GM12878 (cell line): ENCODE measurements at regions not wholly inside any gene's neighbourhood (a gene's known extent, or its start where the extent isn't known, plus 50 kb on each side); places are given as distances from the start of the nearest gene placed in this dataset. TPM values are rescaled to one million over a fixed set of nuclear protein-coding genes. Genes with fewer than 3 reads are reported as not detected.

Experiments
- ATAC-seq: fragments of 200-7000 bp; cut with Tn5 transposase; 3 replicates; pipeline ENCODE4 v1.9.1; 2020; ENCODE audit warnings: mild to moderate bottlenecking, moderate library complexity
- BruUV-seq: library from RNA; stranded (reverse); fragments of 400-500 nt; replicated peaks from 2 replicates; lab custom pipeline; 2021; lab: Mats Ljungman, UMichigan
- CTCF ChIA-PET: fragments of 300-600 bp; sonication (Branson Sonifier 250); formaldehyde crosslinking; extraction: SDS; loops from one replicate; lab custom pipeline; 2021; ENCODE audit warnings: inconsistent platforms; lab: Yijun Ruan, JAX
- POLR2A ChIA-PET: fragments of 350-600 bp; formaldehyde crosslinking; extraction: SDS; loops from one replicate; lab custom pipeline; 2021; ENCODE audit warnings: inconsistent platforms; lab: Charles Lee
- RAD21 ChIA-PET: fragments of 300-600 bp; sonication (Branson Sonifier 250); formaldehyde crosslinking; loops from one replicate; lab custom pipeline; 2023; ENCODE audit warnings: antibody characterized with exemption; ENCODE audit not compliant: unreplicated experiment; lab: Charles Lee
- SMC1A ChIA-PET: fragments of 300-600 bp; sonication (Branson Sonifier 250); formaldehyde crosslinking; loops from one replicate; lab custom pipeline; 2023; ENCODE audit not compliant: unreplicated experiment, uncharacterized antibody; lab: Charles Lee
- DNase-seq: peaks from one replicate; pipeline ENCODE4 v3.0.0-alpha.2; 2011; ENCODE audit warnings: low read depth, low spot score
- FAIRE-seq: peaks from 3 replicates; lab custom pipeline; 2011; peaks lifted over from hg19 to GRCh38; lab: Jason Lieb, UNC
- H2AFZ ChIP-seq: 2 replicates; pipeline ENCODE4 v1.6.0; 2011; ENCODE audit warnings: low read depth, low read length, control low read depth; ENCODE audit not compliant: control insufficient read depth
- H3K27ac ChIP-seq: 2 replicates; pipeline ENCODE4 v1.5.1; 2011; ENCODE audit warnings: control low read depth; ENCODE audit not compliant: control insufficient read depth, insufficient read depth
- H3K27me3 ChIP-seq, 2 experiments: replicated peaks in 1 of 2; 2 replicates each; pipeline versions ENCODE4 v1.6.0 to v1.6.1; 2011; ENCODE audit warnings: low read length in 1 of 2; ENCODE audit not compliant: control insufficient read depth in 2 of 2, insufficient read depth in 2 of 2
- H3K36me3 ChIP-seq, 2 experiments: 2 replicates each; pipeline ENCODE4 v1.5.1; 2011; ENCODE audit warnings: low read length in 1 of 2; ENCODE audit not compliant: control insufficient read depth in 2 of 2, insufficient read depth in 2 of 2
- H3K4me1 ChIP-seq: 2 replicates; pipeline ENCODE4 v1.6.1; 2011; ENCODE audit warnings: mild to moderate bottlenecking, low read length, moderate library complexity, mixed read lengths; ENCODE audit not compliant: control insufficient read depth, insufficient read depth
- H3K4me2 ChIP-seq: 2 replicates; pipeline ENCODE4 v1.6.0; 2011; ENCODE audit warnings: control low read depth; ENCODE audit not compliant: control insufficient read depth, insufficient read depth
- H3K4me3 ChIP-seq: fragments of 200-600 bp; sonication (generic); 2 replicates; pipeline ENCODE4 v1.5.1; 2016
- H3K79me2 ChIP-seq: 2 replicates; pipeline ENCODE4 v1.6.0; 2011; ENCODE audit warnings: low read length; ENCODE audit not compliant: control insufficient read depth, insufficient read depth
- H3K9ac ChIP-seq: 2 replicates; pipeline ENCODE4 v1.8.0; 2011; ENCODE audit warnings: low read length, control low read depth, mixed read lengths; ENCODE audit not compliant: control insufficient read depth, insufficient read depth
- H3K9me3 ChIP-seq: replicated peaks from 3 replicates; pipeline ENCODE4 v1.5.1; 2011; ENCODE audit warnings: mild to moderate bottlenecking, low read length; ENCODE audit not compliant: control insufficient read depth, insufficient read depth
- H4K20me1 ChIP-seq: 2 replicates; pipeline ENCODE4 v1.6.0; 2011; ENCODE audit not compliant: control insufficient read depth, insufficient read depth
- ASH2L ChIP-seq: fragments of 300-600, 200-600 bp; sonication (generic); IDR thresholded peaks from 2 replicates; pipeline ENCODE4 v1.6.1; 2017; ENCODE audit warnings: low read depth, mild to moderate bottlenecking, borderline replicate concordance
- NR2C1 ChIP-seq: fragments of 450-650 bp; IDR thresholded peaks from 2 replicates; pipeline ENCODE4 v1.6.1; 2017; ENCODE audit warnings: antibody characterized with exemption, mild to moderate bottlenecking, moderate library complexity
- SMC3 ChIP-seq: IDR thresholded peaks from 2 replicates; pipeline ENCODE4 v1.6.1; 2011; ENCODE audit warnings: low read length, improper control_type of control experiment, borderline replicate concordance
- YBX1 ChIP-seq: fragments of 450-650 bp; IDR thresholded peaks from 2 replicates; pipeline ENCODE4 v1.6.1; 2016; ENCODE audit warnings: antibody characterized with exemption
- ZNF687 ChIP-seq: fragments of 450-650 bp; IDR thresholded peaks from 2 replicates; pipeline ENCODE4 v1.6.1; 2017; ENCODE audit warnings: mild to moderate bottlenecking, moderate library complexity
- ZSCAN29 ChIP-seq: fragments of 450-650 bp; IDR thresholded peaks from 2 replicates; pipeline ENCODE4 v1.6.1; 2017; ENCODE audit warnings: mild to moderate bottlenecking, moderate library complexity
- whole genome bisulfite sequencing: methylation state at CpG from one replicate; pipeline ENCODE4 v1.1.6; 2016; ENCODE audit warnings: low lambda C conversion rate; ENCODE audit not compliant: insufficient replicate concordance, insufficient coverage; ENCODE audit errors: missing lambda C conversion rate; 5-methylcytosine and 5-hydroxymethylcytosine counted together
- in situ Hi-C: fragments of 300-500 bp; cut with MboI; formaldehyde crosslinking; loops from 9 replicates; pipeline ENCODE4 v1.14.3; 2018; ENCODE audit warnings: mixed read lengths
- intact Hi-C: fragments of 100-400 bp; cut with micrococcal nuclease; formaldehyde crosslinking; loops from one replicate; pipeline ENCODE4 v1.14.2; 2022; ENCODE audit not compliant: unreplicated experiment
- small RNA-seq: library from RNA; depleted of rRNA; stranded (forward); fragments of <200 nt; gene quantifications from one replicate; pipeline ENCODE3, GENCODE V24; 2014
- TF ChIP-seq, protein P1 (sequence below): IDR thresholded peaks from 2 replicates; pipeline ENCODE4 v1.6.1; 2012; ENCODE audit warnings: low read length, inconsistent platforms

- H3K4me1 ChIP-seq = no peaks in the 10 kb centered on the region
- H4K20me1 ChIP-seq = no peaks in the 10 kb centered on the region
- DNase-seq = no peak
- ChIA-PET RAD21 (no interaction called here), SMC1A (no interaction called here), POLR2A (no interaction called here), CTCF (no interaction called here)
- ATAC-seq = no peak
- H3K27me3 ChIP-seq = no peaks in the 10 kb centered on the region; a peak in 2 of 4 replicates
- no peak for FAIRE-seq
- no peaks in the 10 kb centered on the region for H3K9me3 ChIP-seq
- no peak overlapping the region for H3K27ac ChIP-seq
- H3K36me3 ChIP-seq = no peaks in the 10 kb centered on the region
- in situ Hi-C loops = no loop called here
- no peak overlapping the region for H2AFZ ChIP-seq
- TF ChIP-seq ASH2L (no peak), ZNF687 (no peak), ZSCAN29 (no peak), NR2C1 (no peak), YBX1 (no peak), SMC3 (no peak)
- TF ChIP-seq, protein P1, sequence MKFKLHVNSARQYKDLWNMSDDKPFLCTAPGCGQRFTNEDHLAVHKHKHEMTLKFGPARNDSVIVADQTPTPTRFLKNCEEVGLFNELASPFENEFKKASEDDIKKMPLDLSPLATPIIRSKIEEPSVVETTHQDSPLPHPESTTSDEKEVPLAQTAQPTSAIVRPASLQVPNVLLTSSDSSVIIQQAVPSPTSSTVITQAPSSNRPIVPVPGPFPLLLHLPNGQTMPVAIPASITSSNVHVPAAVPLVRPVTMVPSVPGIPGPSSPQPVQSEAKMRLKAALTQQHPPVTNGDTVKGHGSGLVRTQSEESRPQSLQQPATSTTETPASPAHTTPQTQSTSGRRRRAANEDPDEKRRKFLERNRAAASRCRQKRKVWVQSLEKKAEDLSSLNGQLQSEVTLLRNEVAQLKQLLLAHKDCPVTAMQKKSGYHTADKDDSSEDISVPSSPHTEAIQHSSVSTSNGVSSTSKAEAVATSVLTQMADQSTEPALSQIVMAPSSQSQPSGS = no peak
- no TSS peak for BruUV-seq
- H3K79me2 ChIP-seq = no peaks in the 10 kb centered on the region
- no peak overlapping the region for H3K9ac ChIP-seq
- no peak overlapping the region for H3K4me3 ChIP-seq
- 44% methylated on average over 8 of the region's 8 CpGs for WGBS
- no peak overlapping the region for H3K4me2 ChIP-seq
- intact Hi-C loops = no loop called here
Measured at GRCh38 chr20:59547596-59547995, 56.7 kb upstream of the PHACTR3 start.

Small RNA genes lying in the stretch of these regions (small RNA-seq; reads per million reads assigned to genes)
- not detected for gene PIEZO1P1
